PC-3 (cell line): ENCODE measurements at regions not wholly inside any gene's neighbourhood (a gene's known extent, or its start where the extent isn't known, plus 50 kb on each side); places are given as distances from the start of the nearest gene placed in this dataset.

Source experiments
- ATAC-seq: fragments of 200-7000 bp; cut with Tn5 transposase; 2 replicates; pipeline ENCODE4 v1.9.1; 2020; ENCODE audit warnings: mild to moderate bottlenecking, moderate library complexity
- BruUV-seq: library from RNA; stranded (reverse); fragments of 400-500 nt; replicated peaks from 2 replicates; lab custom pipeline; 2021; lab: Mats Ljungman, UMichigan
- CTCF ChIA-PET: fragments of 300-600 bp; sonication (Branson Sonifier 250); formaldehyde crosslinking; loops from one replicate; lab custom pipeline; 2022; ENCODE audit warnings: antibody characterized with exemption; lab: Charles Lee
- POLR2A ChIA-PET: fragments of 300-600 bp; sonication (Branson Sonifier 250); formaldehyde crosslinking; loops from one replicate; lab custom pipeline; 2022; ENCODE audit warnings: antibody characterized with exemption; ENCODE audit not compliant: unreplicated experiment; lab: Charles Lee
- DNase-seq: peaks from one replicate; pipeline ENCODE4 v3.0.0-alpha.2; 2015
- H2AFZ ChIP-seq: fragments of 300-600 bp; sonication (generic); 2 replicates; pipeline ENCODE4 v1.6.0; 2016; ENCODE audit warnings: antibody characterized with exemption, low read length
- H3F3A ChIP-seq: fragments of 300-600 bp; sonication (generic); one replicate; pipeline ENCODE4 v1.6.0; 2017; ENCODE audit warnings: antibody characterized with exemption, low read length, control low read depth, mild to moderate bottlenecking; ENCODE audit not compliant: unreplicated experiment
- H3K27ac ChIP-seq: fragments of 300-600 bp; sonication (generic); 2 replicates; pipeline ENCODE4 v1.5.1; 2016; ENCODE audit warnings: mild to moderate bottlenecking, low read length
- H3K27me3 ChIP-seq: fragments of 300-600 bp; sonication (generic); 2 replicates; pipeline ENCODE4 v1.6.1; 2016; ENCODE audit warnings: low read length, mixed read lengths
- H3K36me3 ChIP-seq: fragments of 300-600 bp; sonication (generic); 2 replicates; pipeline ENCODE4 v1.6.1; 2016; ENCODE audit warnings: low read depth, mixed run types, low read length, mixed read lengths
- H3K4me1 ChIP-seq: fragments of 300-600 bp; sonication (generic); 2 replicates; pipeline ENCODE4 v1.5.1; 2016; ENCODE audit warnings: low read length; ENCODE audit not compliant: insufficient read depth
- H3K4me2 ChIP-seq: fragments of 300-600 bp; sonication (generic); 2 replicates; pipeline ENCODE4 v1.6.0; 2016; ENCODE audit warnings: low read length
- H3K4me3 ChIP-seq: fragments of 300-600 bp; sonication (generic); 2 replicates; pipeline ENCODE4 v1.5.1; 2016; ENCODE audit warnings: mild to moderate bottlenecking, low read length, mixed read lengths
- H3K79me2 ChIP-seq: fragments of 300-600 bp; sonication (generic); 2 replicates; pipeline ENCODE4 v1.6.1; 2017; ENCODE audit warnings: low read length, mixed read lengths
- H3K9ac ChIP-seq: fragments of 300-600 bp; sonication (generic); 2 replicates; pipeline ENCODE4 v1.6.0; 2016; ENCODE audit warnings: mild to moderate bottlenecking, low read length
- H3K9me2 ChIP-seq: fragments of 300-600 bp; sonication (generic); replicated peaks from 2 replicates; pipeline ENCODE4 v1.6.1; 2016; ENCODE audit warnings: mixed run types, low read length, mixed read lengths
- H3K9me3 ChIP-seq: fragments of 300-600 bp; sonication (generic); 2 replicates; pipeline ENCODE4 v1.6.1; 2016; ENCODE audit warnings: low read length, mixed read lengths
- H4K20me1 ChIP-seq: fragments of 300-600 bp; sonication (generic); 2 replicates; pipeline ENCODE4 v1.6.1; 2016; ENCODE audit warnings: low read length, mixed read lengths
- CTCF ChIP-seq: fragments of 300-600 bp; sonication (generic); conservative IDR thresholded peaks from 2 replicates; pipeline ENCODE4 v1.5.1; 2017; ENCODE audit warnings: antibody characterized with exemption, low read depth, mild to moderate bottlenecking, low read length
- EZH2 ChIP-seq: fragments of 300-600 bp; sonication (generic); IDR thresholded peaks from one replicate; pipeline ENCODE4 v1.6.1; 2017; ENCODE audit warnings: antibody characterized with exemption, mild to moderate bottlenecking, low read length; ENCODE audit not compliant: unreplicated experiment
- EZH2phosphoT487 ChIP-seq: fragments of 300-600 bp; sonication (generic); IDR thresholded peaks from 2 replicates; pipeline ENCODE4 v1.6.1; 2018; ENCODE audit warnings: mild to moderate bottlenecking, antibody characterized with exemption, low read length, borderline replicate concordance
- intact Hi-C: fragments of 100-400 bp; cut with micrococcal nuclease; formaldehyde crosslinking; loops from 2 replicates; pipeline ENCODE4 v1.9.0; 2023

GRCh38 chr13:95381212-95381527, 79.9 kb upstream of the ABCC4 start:
- no peaks in the 10 kb centered on the region for H3F3A ChIP-seq
- H4K20me1 ChIP-seq: no peaks in the 10 kb centered on the region
- ChIA-PET CTCF (interaction anchor here (0.6 to 1.6 kb wide), 8 partner anchors 23 to 918 kb away, joined by 3 to 11 read pairs (median 8); no protein-coding TSS in a partner anchor), POLR2A (no interaction called here)
- H3K4me2 ChIP-seq: peak overlapping the region; percentile 74
- H2AFZ ChIP-seq: peak overlapping the region; percentile 66; the same call in 1 of the 2 replicates
- DNase-seq (no peak), ATAC-seq (no peak)
- H3K4me1 ChIP-seq: peaks cover 4% of the 10 kb centered on the region; the same call in 1 of the 2 replicates
- TF ChIP-seq CTCF (no peak), EZH2phosphoT487 (no peak)
- no peaks in the 10 kb centered on the region for H3K27me3 ChIP-seq
- no TSS peak for BruUV-seq
- intact Hi-C loops: no loop called here
- no peaks in the 10 kb centered on the region for H3K9me3 ChIP-seq
- H3K36me3 ChIP-seq: no peaks in the 10 kb centered on the region
- H3K4me3 ChIP-seq: no peak overlapping the region
- no peak overlapping the region for H3K27ac ChIP-seq
- no peak overlapping the region for H3K9ac ChIP-seq
- H3K79me2 ChIP-seq: no peaks in the 10 kb centered on the region
- H3K9me2 ChIP-seq: no peaks in the 10 kb centered on the region

- H3K4me3 ChIP-seq: no peak overlapping the region
- no peaks in the 10 kb centered on the region for H3K27me3 ChIP-seq
- no peaks in the 10 kb centered on the region for H3K9me3 ChIP-seq
- no peak overlapping the region for H3K9ac ChIP-seq
- H3K27ac ChIP-seq: no peak overlapping the region
- H3K4me2 ChIP-seq: no peak overlapping the region
- H4K20me1 ChIP-seq: no peaks in the 10 kb centered on the region
- intact Hi-C loops: no loop called here
- H3K36me3 ChIP-seq: no peaks in the 10 kb centered on the region
- no peaks in the 10 kb centered on the region for H3K9me2 ChIP-seq
- TF ChIP-seq EZH2phosphoT487 (no peak), EZH2 (no peak), CTCF (no peak)
- no peaks in the 10 kb centered on the region for H3F3A ChIP-seq
- ChIA-PET CTCF (no interaction called here), POLR2A (no interaction called here)
- no peak for ATAC-seq
- peaks cover 4% of the 10 kb centered on the region; the same call in 1 of the 2 replicates for H3K4me1 ChIP-seq
- no peak overlapping the region for H2AFZ ChIP-seq
- BruUV-seq: no TSS peak
- H3K79me2 ChIP-seq: no peaks in the 10 kb centered on the region
- peak; percentile 40 for DNase-seq
These were observed 81.2 kb upstream of the ABCC4 start for GRCh38 chr13:95382411-95382810.

- no peak overlapping the region for H3K9ac ChIP-seq
- ATAC-seq: no peak
- POLR2A ChIA-PET: no interaction called here
- H3K27me3 ChIP-seq: no peaks in the 10 kb centered on the region
- no peaks in the 10 kb centered on the region for H3F3A ChIP-seq
- peaks cover 4% of the 10 kb centered on the region; the same call in 1 of the 2 replicates for H3K4me1 ChIP-seq
- H3K4me3 ChIP-seq: no peak overlapping the region
- H3K36me3 ChIP-seq: no peaks in the 10 kb centered on the region
- no peaks in the 10 kb centered on the region for H3K9me3 ChIP-seq
- no peak overlapping the region for H2AFZ ChIP-seq
- intact Hi-C loops: no loop called here
- DNase-seq: no peak
- CTCF ChIA-PET: no interaction called here
- H3K9me2 ChIP-seq: no peaks in the 10 kb centered on the region
- BruUV-seq: no TSS peak
- no peaks in the 10 kb centered on the region for H3K79me2 ChIP-seq
- no peak for TF ChIP-seq CTCF
- H3K27ac ChIP-seq: no peak overlapping the region
- H3K4me2 ChIP-seq: no peak overlapping the region
- H4K20me1 ChIP-seq: no peaks in the 10 kb centered on the region
These were observed 81.7 kb upstream of the ABCC4 start for GRCh38 chr13:95382916-95383315.
